SU-DHL-6 (cell line): ENCODE measurements at regions not wholly inside any gene's neighbourhood (a gene's known extent, or its start where the extent isn't known, plus 50 kb on each side); places are given as distances from the start of the nearest gene placed in this dataset.

Experiments
- EZH2phosphoT487 ChIP-seq: fragments of 200-600 bp; sonication (generic), shearing (Covaris generic); conservative IDR thresholded peaks from 2 replicates; pipeline ENCODE4 v1.6.1; 2018; ENCODE audit warnings: mild to moderate bottlenecking, antibody characterized with exemption, low read length, moderate library complexity, mixed read lengths
- TF ChIP-seq, protein P1 (sequence below): fragments of 200-600 bp; sonication (generic); IDR thresholded peaks from one replicate; pipeline ENCODE4 v1.5.1; 2017; ENCODE audit warnings: antibody characterized with exemption, mild to moderate bottlenecking, low read length, moderate library complexity; ENCODE audit not compliant: insufficient read depth, poor library complexity, severe bottlenecking

DNA sequence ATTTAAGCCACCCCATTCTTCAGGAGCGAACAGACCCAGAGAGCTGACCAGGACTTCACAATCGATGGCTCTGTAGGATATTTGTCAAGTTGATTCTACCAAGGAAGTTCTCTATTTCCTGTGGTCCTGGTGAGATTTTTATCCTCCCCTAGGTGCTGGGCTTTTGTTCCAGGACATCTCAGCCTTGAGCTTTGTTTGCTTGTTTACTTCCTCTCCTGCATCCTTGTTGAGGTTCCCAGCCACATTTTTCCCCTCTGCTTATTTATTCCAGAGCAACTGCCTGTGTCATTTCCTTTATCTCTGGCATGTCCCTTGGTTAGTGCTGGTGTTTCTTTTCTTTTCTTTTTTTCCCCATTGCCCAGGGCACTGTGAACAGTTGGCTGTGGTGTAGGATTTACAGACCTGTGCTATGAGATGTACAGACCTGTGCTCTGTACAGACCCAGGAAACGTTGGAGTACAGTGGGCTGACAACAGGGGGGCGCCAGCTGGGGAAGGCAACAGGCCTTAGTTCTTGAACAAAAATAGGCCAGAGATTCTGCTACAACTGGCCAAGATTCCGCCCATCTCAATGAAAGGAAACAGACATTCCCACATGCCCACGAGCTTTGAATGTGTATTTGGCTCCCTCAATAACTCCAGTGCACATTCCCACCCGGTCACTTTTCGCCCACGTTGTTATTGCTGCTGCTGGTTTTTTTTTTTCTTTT lies 235.9 kb upstream of the DDI1 start:
- TF ChIP-seq, protein P1, sequence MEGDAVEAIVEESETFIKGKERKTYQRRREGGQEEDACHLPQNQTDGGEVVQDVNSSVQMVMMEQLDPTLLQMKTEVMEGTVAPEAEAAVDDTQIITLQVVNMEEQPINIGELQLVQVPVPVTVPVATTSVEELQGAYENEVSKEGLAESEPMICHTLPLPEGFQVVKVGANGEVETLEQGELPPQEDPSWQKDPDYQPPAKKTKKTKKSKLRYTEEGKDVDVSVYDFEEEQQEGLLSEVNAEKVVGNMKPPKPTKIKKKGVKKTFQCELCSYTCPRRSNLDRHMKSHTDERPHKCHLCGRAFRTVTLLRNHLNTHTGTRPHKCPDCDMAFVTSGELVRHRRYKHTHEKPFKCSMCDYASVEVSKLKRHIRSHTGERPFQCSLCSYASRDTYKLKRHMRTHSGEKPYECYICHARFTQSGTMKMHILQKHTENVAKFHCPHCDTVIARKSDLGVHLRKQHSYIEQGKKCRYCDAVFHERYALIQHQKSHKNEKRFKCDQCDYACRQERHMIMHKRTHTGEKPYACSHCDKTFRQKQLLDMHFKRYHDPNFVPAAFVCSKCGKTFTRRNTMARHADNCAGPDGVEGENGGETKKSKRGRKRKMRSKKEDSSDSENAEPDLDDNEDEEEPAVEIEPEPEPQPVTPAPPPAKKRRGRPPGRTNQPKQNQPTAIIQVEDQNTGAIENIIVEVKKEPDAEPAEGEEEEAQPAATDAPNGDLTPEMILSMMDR = no peak
- no peak for TF ChIP-seq EZH2phosphoT487
